Activated CD4-positive, alpha-beta memory T cell treated with anti-CD3 and anti-CD28 coated beads for 36 hours (primary cell): ENCODE measurements at regions not wholly inside any gene's neighbourhood (a gene's known extent, or its start where the extent isn't known, plus 50 kb on each side); places are given as distances from the start of the nearest gene placed in this dataset.

Experiments used
- CTCF ChIA-PET: fragments of 350-600 bp; sonication (Branson Sonifier 250); formaldehyde crosslinking; loops from one replicate; lab custom pipeline; 2021; ENCODE audit warnings: antibody characterized with exemption, inconsistent platforms; lab: Charles Lee
- POLR2A ChIA-PET: fragments of 350-600 bp; sonication (Branson Sonifier 250); formaldehyde crosslinking; loops from one replicate; lab custom pipeline; 2021; ENCODE audit warnings: antibody characterized with exemption; lab: Charles Lee
- DNase-seq: peaks from one replicate; pipeline ENCODE4 v3.0.0-alpha.2; 2020
- H3K27ac Mint-ChIP-seq: one replicate; pipeline ENCODE4 v1.8.0; 2021; ENCODE audit warnings: mixed read lengths
- H3K27me3 Mint-ChIP-seq: one replicate; pipeline ENCODE4 v1.8.0; 2021; ENCODE audit warnings: mixed read lengths
- H3K36me3 Mint-ChIP-seq: one replicate; pipeline ENCODE4 v1.8.0; 2021; ENCODE audit warnings: mixed read lengths
- H3K4me1 Mint-ChIP-seq: one replicate; pipeline ENCODE4 v1.8.0; 2021; ENCODE audit warnings: low read depth, mixed read lengths
- H3K4me3 Mint-ChIP-seq: one replicate; pipeline ENCODE4 v1.8.0; 2021; ENCODE audit warnings: mild to moderate bottlenecking, mixed read lengths
- H3K9me3 Mint-ChIP-seq: one replicate; pipeline ENCODE4 v1.8.0; 2021; ENCODE audit warnings: mixed read lengths
- intact Hi-C: fragments of 100-400 bp; cut with micrococcal nuclease; formaldehyde crosslinking; loops from one replicate; pipeline ENCODE4 v1.15.1; 2023

GRCh38 chr13:99075268-99076191, 97.7 kb upstream of the DOCK9 start:
- CTCF ChIA-PET, result interaction anchor here (1.0 kb wide), 1 partner anchor 40 kb away, joined by 3 read pairs; no protein-coding TSS in a partner anchor
- DNase-seq, result no peak

GRCh38 chr13:99078017-99078771, 100.3 kb upstream of the DOCK9 start:
- ChIA-PET POLR2A (interaction anchor here (1.3 to 1.6 kb wide), 2 partner anchors 9 to 180 kb away, joined by 3 to 5 read pairs; partner anchors contain the start of gene GPR18), CTCF (interaction anchor here (1.1 to 1.9 kb wide), 4 partner anchors 10 to 188 kb away, joined by 3 to 7 read pairs (median 4); no protein-coding TSS in a partner anchor)
- peaks cover 59% of the 10 kb centered on the region for H3K4me1 Mint-ChIP-seq

More at GRCh38 chr13:99075268-99076191, 97.7 kb upstream of the DOCK9 start:
- POLR2A ChIA-PET, result no interaction called here
- H3K4me3 Mint-ChIP-seq, result peak overlapping the region; percentile 47
- H3K36me3 Mint-ChIP-seq, result peaks cover 37% of the 10 kb centered on the region
- H3K4me1 Mint-ChIP-seq, result peaks cover 70% of the 10 kb centered on the region
- no peaks in the 10 kb centered on the region for H3K27me3 Mint-ChIP-seq
- H3K9me3 Mint-ChIP-seq, result peaks cover 15% of the 10 kb centered on the region
- intact Hi-C loops, result loop anchor here (1.0 kb wide), 3 partner anchors 9 to 29 kb away; no protein-coding TSS in a partner anchor
- H3K27ac Mint-ChIP-seq, result peak overlapping the region; percentile 87

GRCh38 chr13:99080131-99080530, 102.3 kb upstream of the DOCK9 start:
- H3K27ac Mint-ChIP-seq, result no peak overlapping the region
- H3K36me3 Mint-ChIP-seq, result peaks cover 4% of the 10 kb centered on the region
- intact Hi-C loops, result loop anchor here (10.0 kb wide), 1 partner anchor 505 kb away; the partner anchor contains the start of gene STK24
- H3K4me3 Mint-ChIP-seq, result no peak overlapping the region
- peaks cover 2% of the 10 kb centered on the region for H3K9me3 Mint-ChIP-seq
- H3K27me3 Mint-ChIP-seq, result no peaks in the 10 kb centered on the region
- DNase-seq, result no peak
- ChIA-PET CTCF (no interaction called here), POLR2A (no interaction called here)
- peaks cover 67% of the 10 kb centered on the region for H3K4me1 Mint-ChIP-seq

More at GRCh38 chr13:99078017-99078771, 100.3 kb upstream of the DOCK9 start:
- H3K27me3 Mint-ChIP-seq, result no peaks in the 10 kb centered on the region
- intact Hi-C loops, result no loop called here
- H3K4me3 Mint-ChIP-seq, result no peak overlapping the region
- H3K9me3 Mint-ChIP-seq, result peaks cover 15% of the 10 kb centered on the region
- peak overlapping the region; percentile 52 for H3K27ac Mint-ChIP-seq
- H3K36me3 Mint-ChIP-seq, result peaks cover 20% of the 10 kb centered on the region
- no peak for DNase-seq

- Mint-ChIP-seq H3K36me3 (no peaks in the 10 kb centered on the region), H3K9me3 (no peaks in the 10 kb centered on the region), H3K27ac (peak overlapping the region; percentile 60), H3K4me3 (peak overlapping the region; percentile 72), H3K27me3 (no peaks in the 10 kb centered on the region), H3K4me1 (peaks cover 44% of the 10 kb centered on the region)
- ChIA-PET CTCF (interaction anchor here (0.7 to 1.2 kb wide), 3 partner anchors 18 to 205 kb away, joined by 3 to 5 read pairs (median 4); no protein-coding TSS in a partner anchor), POLR2A (no interaction called here)
- DNase-seq, result peak; percentile 16
- intact Hi-C loops, result loop anchor here (1.0 to 10.0 kb wide), 2 partner anchors 8 to 509 kb away; partner anchors contain the start of gene STK24
Measured at GRCh38 chr13:99083981-99084380, 106.1 kb upstream of the DOCK9 start.

- intact Hi-C loops, result loop anchor here (5.0 to 10.0 kb wide), 3 partner anchors 88 to 510 kb away; partner anchors contain the start of gene STK24
- Mint-ChIP-seq H3K36me3 (no peaks in the 10 kb centered on the region), H3K27me3 (no peaks in the 10 kb centered on the region), H3K27ac (peak overlapping the region; percentile 42), H3K4me1 (peaks cover 39% of the 10 kb centered on the region), H3K4me3 (peak overlapping the region; percentile 72), H3K9me3 (no peaks in the 10 kb centered on the region)
- peak; percentile 30 for DNase-seq
- CTCF ChIA-PET, result interaction anchor here (0.9 to 1.8 kb wide), 4 partner anchors 30 to 216 kb away, joined by 3 to 4 read pairs (median 3); no protein-coding TSS in a partner anchor
- POLR2A ChIA-PET, result interaction anchor here (0.6 to 2.1 kb wide), 6 partner anchors 16 to 116 kb away, joined by 3 to 6 read pairs (median 3); partner anchors contain the start of gene UBAC2
Measured at GRCh38 chr13:99085139-99085807, 107.4 kb upstream of the DOCK9 start.

GRCh38 chr13:99085808-99086266, 108.0 kb upstream of the DOCK9 start:
- H3K36me3 Mint-ChIP-seq, result no peaks in the 10 kb centered on the region
- peaks cover 35% of the 10 kb centered on the region for H3K4me1 Mint-ChIP-seq
- intact Hi-C loops, result loop anchor here (2.0 to 10.0 kb wide), 6 partner anchors 39 to 511 kb away; partner anchors contain the start of gene STK24
- peak overlapping the region; percentile 42 for H3K27ac Mint-ChIP-seq
- POLR2A ChIA-PET, result interaction anchor here (0.6 to 2.1 kb wide), 8 partner anchors 17 to 115 kb away, joined by 3 to 6 read pairs (median 3); partner anchors contain the start of gene UBAC2
- peak overlapping the region; percentile 72 for H3K4me3 Mint-ChIP-seq
- CTCF ChIA-PET, result interaction anchor here (0.9 to 1.8 kb wide), 4 partner anchors 30 to 216 kb away, joined by 3 to 4 read pairs (median 3); no protein-coding TSS in a partner anchor
- H3K27me3 Mint-ChIP-seq, result no peaks in the 10 kb centered on the region
- H3K9me3 Mint-ChIP-seq, result no peaks in the 10 kb centered on the region
- no peak for DNase-seq

- ChIA-PET CTCF (interaction anchor here (0.8 to 1.8 kb wide), 6 partner anchors 31 to 183 kb away, joined by 3 to 7 read pairs (median 4); no protein-coding TSS in a partner anchor), POLR2A (interaction anchor here (0.6 to 2.1 kb wide), 14 partner anchors 8 to 218 kb away, joined by 3 to 6 read pairs (median 3); partner anchors contain the start of gene UBAC2)
- H3K27ac Mint-ChIP-seq, result peak overlapping the region; percentile 49
- DNase-seq, result peak; percentile 82
- H3K4me1 Mint-ChIP-seq, result peaks cover 32% of the 10 kb centered on the region
- H3K36me3 Mint-ChIP-seq, result no peaks in the 10 kb centered on the region
- peak overlapping the region; percentile 99 for H3K4me3 Mint-ChIP-seq
- H3K27me3 Mint-ChIP-seq, result no peaks in the 10 kb centered on the region
- intact Hi-C loops, result loop anchor here (1.0 to 10.0 kb wide), 11 partner anchors 33 to 512 kb away; partner anchors contain the start of genes STK24 and UBAC2
- H3K9me3 Mint-ChIP-seq, result no peaks in the 10 kb centered on the region
Measured at GRCh38 chr13:99086267-99087097, 108.6 kb upstream of the DOCK9 start.

GRCh38 chr13:99087098-99087953, 109.5 kb upstream of the DOCK9 start:
- ChIA-PET POLR2A (interaction anchor here (0.6 to 2.1 kb wide), 11 partner anchors 9 to 217 kb away, joined by 3 to 6 read pairs (median 4); partner anchors contain the start of gene UBAC2), CTCF (interaction anchor here (0.8 to 1.5 kb wide), 6 partner anchors 38 to 182 kb away, joined by 3 to 8 read pairs (median 4); no protein-coding TSS in a partner anchor)
- Mint-ChIP-seq H3K27me3 (no peaks in the 10 kb centered on the region), H3K9me3 (no peaks in the 10 kb centered on the region), H3K4me1 (peaks cover 32% of the 10 kb centered on the region), H3K36me3 (no peaks in the 10 kb centered on the region), H3K27ac (peak overlapping the region; percentile 97), H3K4me3 (peak overlapping the region; percentile 99)
- intact Hi-C loops, result loop anchor here (1.0 to 10.0 kb wide), 11 partner anchors 32 to 513 kb away; partner anchors contain the start of genes STK24 and UBAC2
- peak; percentile 95 for DNase-seq

- peak overlapping the region; percentile 97 for H3K27ac Mint-ChIP-seq
- ChIA-PET POLR2A (interaction anchor here (0.7 to 1.3 kb wide), 3 partner anchors 32 to 113 kb away, joined by 3 to 6 read pairs (median 4); partner anchors contain the start of gene UBAC2), CTCF (interaction anchor here (0.6 to 1.5 kb wide), 7 partner anchors 9 to 178 kb away, joined by 3 to 8 read pairs (median 4); no protein-coding TSS in a partner anchor)
- no peaks in the 10 kb centered on the region for H3K9me3 Mint-ChIP-seq
- H3K4me3 Mint-ChIP-seq, result peak overlapping the region; percentile 99
- H3K36me3 Mint-ChIP-seq, result no peaks in the 10 kb centered on the region
- H3K27me3 Mint-ChIP-seq, result no peaks in the 10 kb centered on the region
- intact Hi-C loops, result loop anchor here (1.0 to 10.0 kb wide), 11 partner anchors 31 to 513 kb away; partner anchors contain the start of genes STK24 and UBAC2
- peak; percentile 56 for DNase-seq
- H3K4me1 Mint-ChIP-seq, result peaks cover 32% of the 10 kb centered on the region
Measured at GRCh38 chr13:99087954-99088491, 110.2 kb upstream of the DOCK9 start.
